NCI-H187 (cell line): ENCODE measurements at regions not wholly inside any gene's neighbourhood (a gene's known extent, or its start where the extent isn't known, plus 50 kb on each side); places are given as distances from the start of the nearest gene placed in this dataset.
"Not testable (repeated sequence)": the region's sequence is repeated elsewhere in the genome, so short reads cannot be mapped to it uniquely, and the experiment has no call there.

ENCODE experiments used
- DNase-seq, 2 experiments: peaks; one replicate each; lab custom pipeline; 2025; lab: John Stamatoyannopoulos, UW

GRCh38 chr6:80454661-80455365 lies 348.3 kb downstream of the BCKDHB start:
- no peak for DNase-seq

- no peak for DNase-seq
Measured at GRCh38 chr6:80454197-80454596, 347.7 kb downstream of the BCKDHB start.

DNA sequence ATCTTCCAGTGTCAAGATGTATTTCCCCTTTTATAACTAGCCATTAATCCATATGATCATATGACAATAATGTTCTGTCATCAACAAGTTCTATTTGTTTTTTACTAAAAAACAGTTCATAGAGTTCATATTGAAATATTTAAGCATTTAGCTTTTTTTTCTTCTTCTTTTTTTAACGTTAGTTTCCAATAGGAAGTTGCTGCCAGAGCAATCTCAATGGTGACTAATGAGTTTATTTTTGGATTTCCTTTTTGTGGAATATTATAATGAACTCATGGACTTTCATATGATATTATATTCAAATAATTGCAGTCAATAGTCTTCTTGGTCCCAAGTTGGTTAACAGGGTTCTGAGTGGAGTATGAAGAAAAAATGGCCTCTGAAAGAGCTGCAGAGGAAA lies 343.3 kb downstream of the BCKDHB start:
- DNase-seq: no peak

GRCh38 chr6:80446454-80447045 lies 340.1 kb downstream of the BCKDHB start:
- DNase-seq: no peak

- no peak for DNase-seq
Measured at GRCh38 chr6:80445751-80446150, 339.3 kb downstream of the BCKDHB start.

- no peak for DNase-seq
Measured at GRCh38 chr6:80442366-80442765, 335.9 kb downstream of the BCKDHB start.

- no peak for DNase-seq
Measured at GRCh38 chr6:80441131-80441530, 334.7 kb downstream of the BCKDHB start.

DNA sequence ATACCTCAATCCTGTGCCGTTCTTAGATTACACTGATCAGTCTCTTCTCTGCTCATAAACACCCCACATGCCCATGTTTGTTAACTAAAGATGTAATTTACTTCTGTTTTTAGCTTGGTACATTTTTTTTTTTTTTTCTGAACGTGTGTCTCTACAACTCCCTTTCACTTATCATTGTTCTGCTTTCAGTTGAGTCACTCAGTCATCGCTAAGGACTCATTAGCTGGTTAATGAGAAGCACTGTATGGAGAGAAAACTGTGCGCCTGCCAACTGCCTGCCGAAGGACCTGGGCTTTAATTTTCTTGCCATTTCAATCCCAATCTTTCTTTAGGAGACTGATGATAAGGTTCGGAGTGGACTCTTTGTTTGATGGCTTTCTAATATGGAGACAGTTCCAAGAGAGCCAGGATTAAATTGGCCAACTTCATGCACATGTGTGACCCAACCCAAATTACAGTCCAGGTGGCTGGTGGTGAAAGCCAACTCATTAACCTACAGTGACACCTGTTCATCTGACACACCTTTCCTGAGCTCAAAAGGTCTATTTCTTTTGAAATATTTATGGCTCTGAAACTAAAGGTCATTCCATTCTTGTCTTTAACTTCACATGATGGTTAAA lies 334.1 kb downstream of the BCKDHB start:
- no peak for DNase-seq

DNA sequence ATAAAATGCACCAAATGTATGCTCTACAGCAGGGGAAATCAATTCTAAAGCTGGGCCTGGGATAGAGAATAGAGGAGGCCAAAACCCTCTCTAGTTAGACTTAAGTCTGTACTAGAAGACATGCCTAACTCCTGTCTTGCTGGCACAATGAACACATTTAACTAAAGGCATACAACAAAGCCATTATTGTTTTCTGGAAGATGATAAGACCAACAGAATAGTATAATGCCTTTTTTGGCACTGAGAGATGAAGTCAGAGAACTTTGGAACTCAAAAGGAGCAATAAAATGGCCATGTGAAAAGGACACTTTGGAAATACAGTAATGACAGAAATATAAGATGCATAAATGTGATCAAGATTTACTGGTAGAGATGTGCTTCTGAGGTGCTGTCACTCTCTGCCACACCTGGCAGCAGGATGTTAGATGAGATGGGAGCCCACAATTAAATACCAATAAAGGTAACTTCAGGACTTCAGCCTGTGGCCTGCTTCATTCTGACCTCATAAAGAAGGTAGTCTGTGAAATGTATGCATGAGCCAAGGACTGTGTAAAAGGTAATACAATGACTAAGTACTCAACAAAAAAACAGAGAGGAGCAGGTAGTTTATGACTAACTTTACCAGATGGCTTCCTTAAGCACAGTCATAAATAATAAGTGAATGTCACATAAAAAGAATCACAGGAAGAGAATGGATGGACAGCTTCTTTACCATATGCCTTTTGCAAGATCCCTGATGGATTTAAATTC lies 333.4 kb downstream of the BCKDHB start:
- DNase-seq: no peak

DNA sequence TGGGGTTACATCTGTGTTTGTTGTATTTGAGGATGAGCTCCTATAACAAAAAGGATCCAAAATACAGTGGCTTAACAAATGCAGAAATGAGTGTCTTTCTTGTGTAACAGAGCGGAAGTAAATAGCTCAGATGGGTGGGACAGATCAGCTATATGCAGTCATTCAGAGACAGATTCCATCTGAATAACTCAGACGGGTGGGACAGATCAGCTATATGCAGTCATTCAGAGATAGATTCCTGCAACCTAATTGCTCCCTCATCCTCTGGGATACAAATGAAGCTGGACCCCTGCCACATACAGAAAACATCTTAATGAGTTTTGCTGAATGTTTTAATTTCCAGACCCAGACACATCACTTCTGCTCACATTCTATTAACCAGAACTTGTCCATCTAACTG lies 332.3 kb downstream of the BCKDHB start:
- no peak for DNase-seq

DNA sequence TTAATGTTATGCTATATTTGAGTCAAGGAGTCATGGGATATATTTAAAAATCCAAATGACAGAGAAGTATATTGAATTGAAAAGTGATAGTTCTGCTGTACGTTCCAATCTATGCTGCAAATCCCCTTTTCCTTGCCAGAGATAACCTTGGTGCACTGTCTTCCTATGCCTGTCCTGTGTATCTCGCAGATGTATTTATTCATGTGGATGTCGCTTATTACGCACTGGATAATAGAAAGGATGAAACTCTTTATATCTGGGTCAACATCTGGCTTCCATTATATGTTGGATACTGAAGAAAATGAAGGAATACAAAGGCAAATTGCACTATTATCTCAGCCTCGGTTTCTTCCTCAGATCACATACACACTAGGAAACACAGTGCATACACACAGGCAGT lies 331.3 kb downstream of the BCKDHB start:
- no peak for DNase-seq

DNA sequence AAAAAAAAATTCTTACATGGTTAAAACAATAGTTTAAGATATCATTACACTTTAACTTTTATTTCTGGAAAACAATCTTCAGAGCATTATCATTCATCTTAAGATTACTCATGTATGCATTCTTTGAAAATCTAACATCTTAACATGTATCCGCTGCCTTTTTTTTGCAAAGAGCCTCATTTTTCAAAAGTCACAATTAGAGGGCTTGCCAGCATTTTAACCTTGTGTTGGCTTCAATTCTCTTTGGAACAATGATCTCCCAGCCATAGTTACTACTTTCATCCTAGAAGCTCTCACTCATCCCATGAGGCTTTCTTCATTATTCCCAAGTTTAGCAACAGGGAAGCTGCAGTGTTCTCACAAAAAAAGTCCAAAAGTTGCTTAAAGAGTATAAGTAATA lies 330.8 kb downstream of the BCKDHB start:
- DNase-seq: no peak

GRCh38 chr6:80436663-80437062 lies 330.2 kb downstream of the BCKDHB start:
- no peak for DNase-seq

DNA sequence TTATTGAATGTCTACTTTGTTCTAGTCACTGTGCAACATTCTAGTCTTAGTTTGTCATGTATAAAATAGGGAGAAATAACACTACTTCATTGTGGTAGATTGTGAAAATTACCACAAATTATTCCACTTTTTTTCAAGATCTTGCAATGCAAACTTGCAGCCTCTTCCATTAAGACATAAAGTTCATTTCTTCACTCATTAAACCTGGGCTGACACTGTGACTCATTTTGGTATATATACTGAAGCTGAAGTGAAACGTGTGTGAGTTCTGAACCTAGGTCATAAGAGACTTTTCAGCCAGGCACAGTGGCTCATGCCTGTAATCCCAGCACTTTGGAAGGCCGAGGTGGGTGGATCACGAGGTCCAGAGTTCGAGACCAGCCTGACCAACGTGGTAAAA lies 329.0 kb downstream of the BCKDHB start:
- DNase-seq: no peak

- no peak for DNase-seq
Measured at GRCh38 chr6:80434691-80435350, 328.4 kb downstream of the BCKDHB start.

GRCh38 chr6:80433673-80434025 lies 327.2 kb downstream of the BCKDHB start:
- DNase-seq: no peak

DNA sequence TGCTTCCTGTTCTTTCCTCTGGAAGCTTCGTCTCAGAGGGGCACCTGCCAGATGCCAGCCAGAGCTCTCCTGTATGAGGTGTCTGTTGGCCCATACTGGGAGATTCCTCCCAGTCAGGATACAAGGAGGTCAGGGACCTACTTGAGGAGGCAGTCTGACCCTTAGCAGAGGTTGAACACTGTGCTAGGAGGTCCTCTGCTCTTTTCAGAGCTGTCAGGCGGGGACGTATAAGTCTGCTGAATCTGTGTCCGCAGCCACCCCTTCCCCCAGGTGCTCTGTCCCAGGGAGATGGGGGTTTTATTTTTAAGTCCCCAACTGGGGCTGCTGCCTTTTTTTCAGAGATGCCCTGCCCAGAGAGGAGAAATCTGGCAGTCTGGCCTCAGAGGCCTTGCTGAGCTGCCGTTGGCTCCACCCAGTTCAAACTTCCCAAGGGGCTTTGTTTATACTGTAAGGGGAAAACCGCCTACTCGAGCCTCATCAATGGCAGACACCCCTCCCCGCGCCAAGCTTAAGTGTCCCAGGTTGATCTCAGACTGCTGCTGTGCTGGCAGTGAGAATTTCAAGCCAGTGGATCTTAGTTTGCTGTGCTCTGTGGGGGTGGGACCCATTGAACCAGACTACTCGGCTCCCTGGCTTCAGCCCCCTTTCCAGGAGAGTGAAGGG lies 326.7 kb downstream of the BCKDHB start:
- DNase-seq: no peak

- no peak for DNase-seq
Measured at GRCh38 chr6:80425089-80425823, 318.8 kb downstream of the BCKDHB start.

- no peak for DNase-seq
Measured at GRCh38 chr6:80411486-80411885, 305.0 kb downstream of the BCKDHB start.

- not testable (repeated sequence) for DNase-seq
Measured at GRCh38 chr6:80407976-80408375, 301.5 kb downstream of the BCKDHB start.

DNA sequence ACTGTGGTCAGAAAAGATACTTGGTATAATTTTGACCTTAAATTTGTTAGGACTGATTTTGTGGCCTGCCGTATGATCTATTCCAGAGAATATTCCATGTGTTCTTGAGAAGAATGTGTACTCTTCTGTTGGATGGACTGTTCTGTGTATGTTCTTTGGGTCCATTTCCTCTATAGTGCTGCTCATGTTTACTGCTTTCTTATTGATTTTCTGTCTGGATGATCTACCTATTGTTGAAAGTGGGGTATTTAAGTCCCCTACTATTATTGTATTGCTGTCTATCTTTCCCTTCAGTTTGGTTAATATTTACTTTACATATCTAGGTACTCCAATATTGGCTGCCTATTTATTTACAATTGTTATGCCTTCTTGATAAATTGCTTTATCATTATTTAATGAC lies 298.4 kb downstream of the BCKDHB start:
- no peak for DNase-seq
